HG02642 (cell line): ENCODE measurements at regions not wholly inside any gene's neighbourhood (a gene's known extent, or its start where the extent isn't known, plus 50 kb on each side); places are given as distances from the start of the nearest gene placed in this dataset.

Experiments
- ATAC-seq: cut with Tn5 transposase; IDR thresholded peaks from one replicate; pipeline ENCODE4 v1.9.1; 2021; ENCODE audit warnings: mild to moderate bottlenecking; ENCODE audit not compliant: unreplicated experiment, poor library complexity

DNA sequence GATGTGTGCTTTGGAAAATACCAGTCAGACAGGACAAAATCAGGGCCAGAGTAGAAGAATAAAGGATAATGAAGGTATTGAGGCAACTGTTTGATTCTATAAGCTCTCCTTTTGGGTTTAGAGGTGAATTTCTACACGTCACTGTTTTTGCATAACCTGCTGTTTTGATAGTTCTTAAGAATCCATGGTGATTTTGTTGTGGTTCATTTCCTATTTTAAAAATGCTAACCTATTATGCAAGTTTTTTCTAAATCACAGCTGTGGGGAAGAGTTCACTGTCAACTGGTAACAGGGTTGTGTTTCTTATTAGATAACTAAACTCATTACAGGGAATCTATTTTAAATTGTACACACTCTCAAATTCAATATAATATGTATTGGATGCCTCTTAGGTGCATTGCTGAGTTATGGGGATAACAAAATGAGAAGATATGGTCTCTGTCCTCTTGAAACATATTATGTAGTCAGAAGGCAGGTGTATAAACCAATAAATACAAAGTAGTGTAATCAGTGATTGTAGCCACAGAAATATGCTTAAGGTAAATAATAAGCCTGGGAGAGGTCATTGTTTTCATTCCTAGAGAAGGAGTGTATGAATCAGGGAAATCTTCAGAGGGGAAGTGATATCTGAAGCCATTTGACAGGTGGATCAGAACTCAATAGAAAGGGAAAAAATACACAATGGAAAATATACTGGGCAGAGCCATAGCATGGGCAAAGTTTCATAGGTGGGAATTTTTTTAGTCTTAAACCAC lies 192.5 kb downstream of the FAT3 start:
- no peak for ATAC-seq

GRCh38 chr11:92423115-92424034 lies 198.8 kb downstream of the FAT3 start:
- no peak for ATAC-seq

DNA sequence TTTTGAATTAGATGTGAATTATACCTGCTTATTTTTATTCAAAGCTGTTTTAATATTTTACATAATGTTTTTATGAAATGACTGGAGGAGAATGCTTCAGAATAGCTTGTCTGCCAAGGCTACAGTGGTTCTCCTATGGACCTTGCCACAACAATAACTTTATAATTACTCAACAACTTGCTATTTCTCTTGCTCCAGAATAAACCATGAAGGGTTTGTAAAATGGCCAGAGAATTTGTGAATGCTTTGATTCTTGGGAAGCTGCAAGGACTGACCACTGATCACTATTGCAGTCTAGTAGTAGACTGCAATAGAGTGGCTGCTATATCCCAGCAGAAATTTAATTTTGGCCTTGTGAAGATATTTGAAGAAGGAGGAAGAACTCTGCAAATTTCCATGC lies 199.7 kb downstream of the FAT3 start:
- no peak for ATAC-seq

- no peak for ATAC-seq
These were observed 200.5 kb downstream of the FAT3 start for GRCh38 chr11:92425127-92425526.

- ATAC-seq = no peak
These were observed 207.9 kb downstream of the FAT3 start for GRCh38 chr11:92432515-92432914.

- no peak for ATAC-seq
These were observed 211.7 kb downstream of the FAT3 start for GRCh38 chr11:92436034-92436920.

DNA sequence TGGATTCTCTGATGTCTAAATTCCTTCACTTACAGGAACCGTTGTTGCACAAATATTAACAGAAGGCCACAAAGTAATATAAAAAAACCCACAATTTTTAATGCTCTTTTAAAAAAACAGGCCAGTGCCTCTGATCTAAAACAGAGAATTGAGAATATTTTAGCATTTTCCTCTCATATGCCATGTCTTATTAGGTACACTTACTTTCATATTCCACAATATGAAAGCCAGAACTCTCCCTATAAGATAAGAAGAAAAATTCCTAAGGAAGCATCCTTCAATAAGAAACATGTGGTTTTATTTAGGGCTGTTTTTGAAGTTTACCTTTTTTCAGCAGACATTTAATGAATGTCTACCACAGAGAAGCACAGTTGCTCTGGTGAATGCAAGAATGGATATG lies 214.5 kb downstream of the FAT3 start:
- no peak for ATAC-seq

- no peak for ATAC-seq
These were observed 216.3 kb downstream of the FAT3 start for GRCh38 chr11:92440701-92441442.

- ATAC-seq = no peak
These were observed 216.8 kb downstream of the FAT3 start for GRCh38 chr11:92441443-92441726.

GRCh38 chr11:92443199-92443598 lies 218.6 kb downstream of the FAT3 start:
- no peak for ATAC-seq

- ATAC-seq = no peak
These were observed 223.0 kb downstream of the FAT3 start for GRCh38 chr11:92447586-92447985.

- ATAC-seq = no peak
These were observed 224.6 kb downstream of the FAT3 start for GRCh38 chr11:92449222-92449621.

DNA sequence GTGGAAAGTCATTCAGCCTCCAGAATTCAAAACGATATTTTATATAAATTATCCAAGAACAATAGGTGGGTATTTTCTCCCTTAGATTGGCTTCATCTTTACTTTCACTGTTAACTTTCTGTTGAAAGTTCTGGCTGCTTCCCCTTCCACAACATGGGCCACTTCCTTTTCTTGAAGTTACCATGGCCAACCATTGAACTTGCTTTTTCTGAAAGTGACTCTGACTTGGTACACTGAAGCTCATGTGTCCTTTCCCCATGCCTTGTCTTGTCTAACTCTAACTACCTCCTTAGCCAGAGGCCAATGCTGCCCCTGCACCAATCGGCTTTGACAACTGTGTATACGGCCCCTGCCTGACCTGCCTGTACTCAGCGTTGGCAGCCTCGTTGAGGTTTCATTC lies 225.2 kb downstream of the FAT3 start:
- no peak for ATAC-seq

DNA sequence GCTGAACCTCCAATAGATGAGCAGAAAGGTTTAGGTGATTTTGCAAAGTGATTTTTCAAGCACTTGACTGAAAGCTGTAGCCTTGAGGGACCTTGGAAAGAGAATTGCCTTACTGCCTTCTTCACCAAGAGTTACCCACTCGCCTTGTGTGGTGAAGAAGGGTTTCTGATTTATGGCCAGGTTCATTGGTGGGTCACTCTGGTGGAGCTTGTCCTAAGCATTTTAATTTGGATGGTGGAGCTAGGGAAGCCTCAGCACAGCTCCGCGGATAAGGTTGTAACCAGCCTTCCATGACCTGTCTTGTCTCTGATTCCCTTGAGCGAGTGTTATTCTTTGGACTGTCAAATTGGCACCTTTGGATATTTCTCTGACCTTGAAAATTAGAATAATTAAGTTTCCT lies 226.4 kb downstream of the FAT3 start:
- ATAC-seq = no peak

DNA sequence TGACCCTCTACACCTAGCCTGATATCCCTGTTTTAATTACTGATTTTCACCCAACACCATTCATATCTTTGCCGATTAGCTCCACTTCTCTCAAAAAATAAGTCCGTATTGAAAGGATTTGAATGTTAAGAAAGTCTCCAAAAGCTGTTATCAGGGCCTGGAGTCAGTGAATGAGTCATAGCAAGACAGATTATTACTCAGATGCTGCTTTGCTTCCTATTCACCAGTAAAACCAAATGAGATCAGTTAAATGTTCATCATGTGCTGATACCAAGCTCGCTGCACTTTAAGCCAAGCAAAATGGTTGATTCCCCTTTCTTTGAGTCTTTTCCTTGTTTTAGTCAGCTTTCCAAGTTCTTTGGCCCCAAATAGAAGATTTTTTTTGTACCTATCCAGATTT lies 228.4 kb downstream of the FAT3 start:
- no peak for ATAC-seq

DNA sequence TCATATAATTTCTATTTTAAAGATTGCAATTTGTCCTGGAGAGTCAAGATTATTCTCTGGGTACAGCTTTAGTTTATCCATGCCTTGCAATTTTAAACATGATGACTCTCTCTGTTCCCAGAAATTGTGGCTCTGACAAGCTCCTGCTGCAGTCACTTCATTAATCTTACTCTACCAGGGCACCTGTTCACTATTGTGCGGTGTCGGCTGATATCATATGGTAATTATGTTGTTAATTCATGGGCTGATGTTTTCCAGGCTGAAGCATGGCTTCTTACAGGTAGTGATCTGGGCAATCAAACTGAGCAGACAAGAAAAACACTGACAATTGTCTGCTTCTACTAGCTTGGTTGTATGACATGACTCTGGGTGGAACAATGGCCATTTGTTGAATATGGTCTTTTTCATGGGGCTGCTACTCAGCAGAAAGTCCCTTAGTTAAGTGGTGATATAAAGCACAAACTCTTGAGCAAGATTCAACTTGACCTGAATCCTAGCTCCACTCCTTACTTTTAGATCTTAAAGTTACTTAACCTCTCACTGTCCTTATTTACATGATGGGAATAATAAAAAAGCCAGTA lies 230.7 kb downstream of the FAT3 start:
- ATAC-seq = no peak

DNA sequence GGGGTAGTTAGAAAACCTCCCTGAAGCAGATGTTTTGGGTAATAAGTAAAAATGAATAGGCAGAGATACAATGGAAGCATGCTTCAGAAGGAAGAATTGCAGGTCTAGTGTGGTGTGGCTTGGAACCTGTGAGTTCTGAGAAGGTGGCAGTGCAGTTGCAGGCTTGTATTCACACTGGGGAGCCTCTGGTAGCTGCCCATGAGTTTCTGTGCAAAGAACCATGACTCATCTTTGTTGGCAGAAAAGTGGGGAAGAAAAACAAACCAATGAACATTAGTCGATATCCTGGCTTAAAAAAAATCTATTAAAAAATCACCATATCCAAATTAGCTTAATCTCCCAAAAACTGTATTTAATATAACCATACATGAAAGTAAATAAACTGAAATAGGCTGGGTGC lies 232.6 kb downstream of the FAT3 start:
- ATAC-seq = no peak

DNA sequence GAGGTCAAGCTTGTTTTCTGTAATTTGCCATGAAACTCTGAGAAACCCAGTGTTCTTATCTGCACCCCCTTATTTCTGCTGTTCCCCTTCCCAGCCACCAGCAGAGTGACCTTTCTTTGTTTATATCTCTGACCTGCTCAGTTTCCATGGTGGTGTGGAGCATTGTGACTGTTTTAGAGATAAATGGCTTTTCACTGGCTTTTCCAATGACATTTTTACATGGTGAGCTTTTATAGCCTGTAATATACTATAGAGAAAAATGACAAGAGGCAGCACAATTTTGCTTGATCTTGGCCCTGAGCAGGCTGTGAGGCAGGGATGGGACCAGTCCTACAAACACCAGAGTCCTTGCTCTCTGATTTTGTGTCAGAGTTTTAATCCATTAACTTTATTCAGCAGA lies 233.9 kb downstream of the FAT3 start:
- no peak for ATAC-seq

- ATAC-seq = no peak
These were observed 235.6 kb downstream of the FAT3 start for GRCh38 chr11:92460213-92460612.

GRCh38 chr11:92461447-92461846 lies 236.8 kb downstream of the FAT3 start:
- no peak for ATAC-seq
